ENCODE measurements at regions not wholly inside any gene's neighbourhood (a gene's known extent, or its start where the extent isn't known, plus 50 kb on each side); places are given as distances from the start of the nearest gene placed in this dataset.

DNA sequence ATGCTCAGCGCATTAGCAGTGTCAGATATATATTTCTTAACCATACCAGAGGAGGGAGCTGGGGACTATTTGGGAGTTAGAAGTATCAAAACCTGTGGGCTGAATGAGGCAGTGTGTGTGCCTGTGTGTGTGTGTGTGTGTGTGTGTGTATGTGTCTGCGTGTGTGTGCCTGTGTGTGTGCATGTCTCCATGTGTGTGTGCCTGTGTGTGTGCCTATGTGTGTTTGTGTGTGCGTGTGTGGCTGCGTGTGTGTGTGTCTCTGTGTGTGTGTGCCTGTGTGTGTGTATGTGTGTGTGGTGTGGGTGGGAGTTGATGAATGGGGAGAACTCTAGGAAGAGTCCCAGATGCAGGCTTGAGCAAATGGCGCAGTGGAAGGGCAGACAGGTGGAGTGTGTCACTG, 92.9 kb downstream of the PAX1 start:
- no peak overlapping the region for H3K4me3 ChIP-seq (ENCODE audit: control insufficient read depth in 2 of 3, extremely low read depth in 1 of 3, insufficient read depth in 2 of 3, low read depth in 1 of 3, low read length in 3 of 3)
- no peak for FAIRE-seq
- dilution Hi-C loops (cut with MboI; ENCODE audit: extremely low pct_ligation_motif_present, low sequenced_read_pairs), result no loop called here

GRCh38 chr20:21796059-21796458, 90.6 kb downstream of the PAX1 start:
- Histone ChIP-seq H3K79me2 (ENCODE audit: control insufficient read depth, insufficient read depth, low read length) (no peaks in the 10 kb centered on the region), H3K9me1 (ENCODE audit: control insufficient read depth, extremely low read depth, insufficient read depth, low read length) (no peaks in the 10 kb centered on the region), H3K27me3 (ENCODE audit: control insufficient read depth, extremely low read depth, insufficient read depth, low read length) (no peaks in the 10 kb centered on the region), H3K4me3 (ENCODE audit: control insufficient read depth in 2 of 3, extremely low read depth in 1 of 3, insufficient read depth in 2 of 3, low read depth in 1 of 3, low read length in 3 of 3) (no peak overlapping the region), H3K4me2 (ENCODE audit: control insufficient read depth, extremely low read depth, insufficient read depth, low read depth, low read length) (no peak overlapping the region), H3K9me3 (ENCODE audit: control insufficient read depth, low read depth, low read length) (peaks cover 2% of the 10 kb centered on the region), H4K20me1 (ENCODE audit: control insufficient read depth, extremely low read depth, insufficient read depth, low read length) (no peaks in the 10 kb centered on the region), H3K27ac (ENCODE audit: control insufficient read depth, insufficient read depth, low read length) (no peak overlapping the region), H3K36me3 (ENCODE audit: control insufficient read depth in 2 of 2, extremely low read depth in 1 of 2, insufficient read depth in 2 of 2, low read length in 2 of 2) (no peaks in the 10 kb centered on the region), H3K4me1 (ENCODE audit: control insufficient read depth, extremely low read depth, insufficient read depth, low read length) (no peaks in the 10 kb centered on the region), H2AFZ (ENCODE audit: control insufficient read depth, low read length) (no peak overlapping the region), H3K9ac (ENCODE audit: control insufficient read depth, extremely low read depth, insufficient read depth, low read length) (no peak overlapping the region)
- TF ChIP-seq EZH2 (IDR thresholded peaks at IDR 0.05; ENCODE audit: low read length), result no peak
- TF ChIP-seq, protein P1, sequence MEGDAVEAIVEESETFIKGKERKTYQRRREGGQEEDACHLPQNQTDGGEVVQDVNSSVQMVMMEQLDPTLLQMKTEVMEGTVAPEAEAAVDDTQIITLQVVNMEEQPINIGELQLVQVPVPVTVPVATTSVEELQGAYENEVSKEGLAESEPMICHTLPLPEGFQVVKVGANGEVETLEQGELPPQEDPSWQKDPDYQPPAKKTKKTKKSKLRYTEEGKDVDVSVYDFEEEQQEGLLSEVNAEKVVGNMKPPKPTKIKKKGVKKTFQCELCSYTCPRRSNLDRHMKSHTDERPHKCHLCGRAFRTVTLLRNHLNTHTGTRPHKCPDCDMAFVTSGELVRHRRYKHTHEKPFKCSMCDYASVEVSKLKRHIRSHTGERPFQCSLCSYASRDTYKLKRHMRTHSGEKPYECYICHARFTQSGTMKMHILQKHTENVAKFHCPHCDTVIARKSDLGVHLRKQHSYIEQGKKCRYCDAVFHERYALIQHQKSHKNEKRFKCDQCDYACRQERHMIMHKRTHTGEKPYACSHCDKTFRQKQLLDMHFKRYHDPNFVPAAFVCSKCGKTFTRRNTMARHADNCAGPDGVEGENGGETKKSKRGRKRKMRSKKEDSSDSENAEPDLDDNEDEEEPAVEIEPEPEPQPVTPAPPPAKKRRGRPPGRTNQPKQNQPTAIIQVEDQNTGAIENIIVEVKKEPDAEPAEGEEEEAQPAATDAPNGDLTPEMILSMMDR (optimal IDR thresholded peaks at IDR 0.05 in 1 of 3, IDR thresholded peaks at IDR 0.05 in 1 of 3, conservative IDR thresholded peaks at IDR 0.05 in 1 of 3; ENCODE audit: extremely low read depth in 1 of 3, insufficient read depth in 2 of 3, low read length in 3 of 3), result no peak
- dilution Hi-C loops (cut with MboI; ENCODE audit: extremely low pct_ligation_motif_present, low sequenced_read_pairs), result no loop called here
- DNase-seq (ENCODE audit: low read depth, low spot score), result no peak
- FAIRE-seq, result no peak

More for the DNA sequence above, 92.9 kb downstream of the PAX1 start:
- H3K9me3 ChIP-seq (ENCODE audit: control insufficient read depth, low read depth, low read length), result peaks cover 2% of the 10 kb centered on the region
- no peaks in the 10 kb centered on the region for H3K4me1 ChIP-seq (ENCODE audit: control insufficient read depth, extremely low read depth, insufficient read depth, low read length)
- H3K36me3 ChIP-seq (ENCODE audit: control insufficient read depth in 2 of 2, extremely low read depth in 1 of 2, insufficient read depth in 2 of 2, low read length in 2 of 2), result no peaks in the 10 kb centered on the region
- no peaks in the 10 kb centered on the region for H3K9me1 ChIP-seq (ENCODE audit: control insufficient read depth, extremely low read depth, insufficient read depth, low read length)
- H3K27me3 ChIP-seq (ENCODE audit: control insufficient read depth, extremely low read depth, insufficient read depth, low read length), result no peaks in the 10 kb centered on the region
- no peak for TF ChIP-seq EZH2 (IDR thresholded peaks at IDR 0.05; ENCODE audit: low read length)
- TF ChIP-seq, protein P1 (optimal IDR thresholded peaks at IDR 0.05 in 1 of 3, IDR thresholded peaks at IDR 0.05 in 1 of 3, conservative IDR thresholded peaks at IDR 0.05 in 1 of 3; ENCODE audit: extremely low read depth in 1 of 3, insufficient read depth in 2 of 3, low read length in 3 of 3), result no peak
- H3K79me2 ChIP-seq (ENCODE audit: control insufficient read depth, insufficient read depth, low read length), result no peaks in the 10 kb centered on the region
- no peak overlapping the region for H3K9ac ChIP-seq (ENCODE audit: control insufficient read depth, extremely low read depth, insufficient read depth, low read length)
- H2AFZ ChIP-seq (ENCODE audit: control insufficient read depth, low read length), result no peak overlapping the region
- no peak overlapping the region for H3K27ac ChIP-seq (ENCODE audit: control insufficient read depth, insufficient read depth, low read length)
- H3K4me2 ChIP-seq (ENCODE audit: control insufficient read depth, extremely low read depth, insufficient read depth, low read depth, low read length), result no peak overlapping the region
- no peaks in the 10 kb centered on the region for H4K20me1 ChIP-seq (ENCODE audit: control insufficient read depth, extremely low read depth, insufficient read depth, low read length)
- no peak for DNase-seq (ENCODE audit: low read depth, low spot score)
